Fibroblast of upper back skin (primary cell): ENCODE measurements at regions not wholly inside any gene's neighbourhood (a gene's known extent, or its start where the extent isn't known, plus 50 kb on each side); places are given as distances from the start of the nearest gene placed in this dataset.
"Not testable (repeated sequence)": the region's sequence is repeated elsewhere in the genome, so short reads cannot be mapped to it uniquely, and the experiment has no call there.

Source experiments
- DNase-seq: peaks from one replicate; pipeline ENCODE4 v3.0.0-alpha.2; 2013

- no peak for DNase-seq
Measured at GRCh38 chr12:77249892-77250291, 184.5 kb upstream of the E2F7 start.

GRCh38 chr12:77248036-77248435 lies 182.7 kb upstream of the E2F7 start:
- no peak for DNase-seq

- no peak for DNase-seq
Measured at GRCh38 chr12:77247542-77247941, 182.2 kb upstream of the E2F7 start.

GRCh38 chr12:77243345-77243744 lies 178.0 kb upstream of the E2F7 start:
- no peak for DNase-seq

GRCh38 chr12:77239617-77240016 lies 174.2 kb upstream of the E2F7 start:
- no peak for DNase-seq

GRCh38 chr12:77238335-77238734 lies 173.0 kb upstream of the E2F7 start:
- DNase-seq, result no peak

- DNase-seq, result no peak
Measured at GRCh38 chr12:77237896-77238295, 172.5 kb upstream of the E2F7 start.

GRCh38 chr12:77236066-77236465 lies 170.7 kb upstream of the E2F7 start:
- DNase-seq, result peak; percentile 53

GRCh38 chr12:77232045-77232444 lies 166.7 kb upstream of the E2F7 start:
- DNase-seq, result peak; percentile 84

- peak; percentile 89 for DNase-seq
Measured at GRCh38 chr12:77231501-77231918, 166.1 kb upstream of the E2F7 start.

GRCh38 chr12:77229640-77230442 lies 164.5 kb upstream of the E2F7 start:
- DNase-seq, result peak; percentile 73

- DNase-seq, result no peak
Measured at GRCh38 chr12:77228376-77228775, 163.0 kb upstream of the E2F7 start.

GRCh38 chr12:77226368-77226767 lies 161.0 kb upstream of the E2F7 start:
- no peak for DNase-seq

- no peak for DNase-seq
Measured at GRCh38 chr12:77225373-77225772, 160.0 kb upstream of the E2F7 start.

GRCh38 chr12:77224346-77224745 lies 159.0 kb upstream of the E2F7 start:
- DNase-seq, result no peak

- no peak for DNase-seq
Measured at GRCh38 chr12:77222336-77222735, 157.0 kb upstream of the E2F7 start.

- DNase-seq, result no peak
Measured at GRCh38 chr12:77220586-77220985, 155.2 kb upstream of the E2F7 start.

GRCh38 chr12:77218278-77218677 lies 152.9 kb upstream of the E2F7 start:
- no peak for DNase-seq

GRCh38 chr12:77216136-77216535 lies 150.8 kb upstream of the E2F7 start:
- DNase-seq, result not testable (repeated sequence)

- peak; percentile 90 for DNase-seq
Measured at GRCh38 chr12:77214136-77214535, 148.8 kb upstream of the E2F7 start.

GRCh38 chr12:77213319-77213718 lies 147.9 kb upstream of the E2F7 start:
- no peak for DNase-seq

GRCh38 chr12:77210724-77211123 lies 145.4 kb upstream of the E2F7 start:
- no peak for DNase-seq

GRCh38 chr12:77204083-77204482 lies 138.7 kb upstream of the E2F7 start:
- DNase-seq, result no peak

GRCh38 chr12:77202457-77203060 lies 137.2 kb upstream of the E2F7 start:
- peak; percentile 72 for DNase-seq
